Astrocyte of the spinal cord (primary cell): ENCODE measurements at regions not wholly inside any gene's neighbourhood (a gene's known extent, or its start where the extent isn't known, plus 50 kb on each side); places are given as distances from the start of the nearest gene placed in this dataset.

Experiments used
- DNase-seq: peaks from one replicate; pipeline ENCODE4 v3.0.0; 2011; ENCODE audit warnings: low read depth, low spot score
- H3K4me3 ChIP-seq: 2 replicates; pipeline ENCODE4 v1.5.1; 2011; ENCODE audit warnings: low read depth, mild to moderate bottlenecking, low read length, moderate library complexity
- CTCF ChIP-seq: IDR thresholded peaks from 2 replicates; pipeline ENCODE4 v1.5.1; 2012; ENCODE audit warnings: low read depth, mild to moderate bottlenecking, low read length, inconsistent platforms
- in situ Hi-C: cut with HindIII; loops from 2 replicates; pipeline ENCODE4 v1.10.0; 2017; ENCODE audit warnings: low sequenced_read_pairs

- no peak for TF ChIP-seq CTCF
- in situ Hi-C loops = no loop called here
- H3K4me3 ChIP-seq = no peak overlapping the region
- peak; percentile 17 for DNase-seq
Measured at GRCh38 chrX:45712067-45712466, 511.4 kb upstream of the DIPK2B start.

- DNase-seq = peak; percentile 65
Measured at GRCh38 chrX:45711231-45711630, 510.6 kb upstream of the DIPK2B start.

GRCh38 chrX:45710081-45710801 is 509.6 kb upstream of the DIPK2B start:
- TF ChIP-seq CTCF = no peak
- in situ Hi-C loops = no loop called here
- peak; percentile 95 for DNase-seq
- H3K4me3 ChIP-seq = no peak overlapping the region

More at GRCh38 chrX:45711231-45711630, 510.6 kb upstream of the DIPK2B start:
- no peak overlapping the region for H3K4me3 ChIP-seq
- no peak for TF ChIP-seq CTCF
- in situ Hi-C loops = no loop called here

- no peak overlapping the region for H3K4me3 ChIP-seq
- in situ Hi-C loops = no loop called here
- DNase-seq = peak; percentile 7
- no peak for TF ChIP-seq CTCF
Measured at GRCh38 chrX:45709381-45709780, 508.7 kb upstream of the DIPK2B start.

- in situ Hi-C loops = no loop called here
- peak; percentile 24 for DNase-seq
- TF ChIP-seq CTCF = no peak
- no peak overlapping the region for H3K4me3 ChIP-seq
Measured at GRCh38 chrX:45699158-45699557, 498.5 kb upstream of the DIPK2B start.

GRCh38 chrX:45697591-45697990 is 496.9 kb upstream of the DIPK2B start:
- in situ Hi-C loops = no loop called here
- H3K4me3 ChIP-seq = no peak overlapping the region
- peak; percentile 63 for DNase-seq
- TF ChIP-seq CTCF = no peak

GRCh38 chrX:45696736-45697135 is 496.1 kb upstream of the DIPK2B start:
- no peak for DNase-seq
- TF ChIP-seq CTCF = no peak
- no peak overlapping the region for H3K4me3 ChIP-seq
- in situ Hi-C loops = no loop called here
